Fibroblast of the aortic adventitia (primary cell): ENCODE measurements at regions not wholly inside any gene's neighbourhood (a gene's known extent, or its start where the extent isn't known, plus 50 kb on each side); places are given as distances from the start of the nearest gene placed in this dataset.

Source experiments
- DNase-seq: peaks from one replicate; pipeline ENCODE4 v3.0.0-alpha.2; 2010; ENCODE audit warnings: low read depth
- H3K4me3 ChIP-seq: 2 replicates; pipeline ENCODE4 v1.5.1; 2011; ENCODE audit warnings: low read depth, mild to moderate bottlenecking, control low read depth, low read length, moderate library complexity
- CTCF ChIP-seq: IDR thresholded peaks from 2 replicates; pipeline ENCODE4 v1.5.1; 2011; ENCODE audit warnings: mild to moderate bottlenecking, low read length, control low read depth, inconsistent platforms; ENCODE audit not compliant: insufficient read depth

GRCh38 chr22:49310354-49310753 is 517.3 kb downstream of the BRD1 start:
- no peak for TF ChIP-seq CTCF
- no peak overlapping the region for H3K4me3 ChIP-seq
- no peak for DNase-seq

- no peak overlapping the region for H3K4me3 ChIP-seq
- TF ChIP-seq CTCF, result no peak
- DNase-seq, result no peak
Measured at GRCh38 chr22:49308300-49308699, 519.4 kb downstream of the BRD1 start.

GRCh38 chr22:49307870-49308269 is 519.8 kb downstream of the BRD1 start:
- TF ChIP-seq CTCF, result no peak

GRCh38 chr22:49307481-49307830 is 520.2 kb downstream of the BRD1 start:
- no peak overlapping the region for H3K4me3 ChIP-seq
- no peak for DNase-seq
- no peak for TF ChIP-seq CTCF

More at GRCh38 chr22:49307870-49308269, 519.8 kb downstream of the BRD1 start:
- no peak for DNase-seq
- no peak overlapping the region for H3K4me3 ChIP-seq

GRCh38 chr22:49306632-49307480 is 520.8 kb downstream of the BRD1 start:
- TF ChIP-seq CTCF, result no peak
- DNase-seq, result no peak
- no peak overlapping the region for H3K4me3 ChIP-seq

GRCh38 chr22:49305966-49306631 is 521.6 kb downstream of the BRD1 start:
- no peak for TF ChIP-seq CTCF
- no peak overlapping the region for H3K4me3 ChIP-seq
- no peak for DNase-seq
